Calu3 (cell line): ENCODE measurements at regions not wholly inside any gene's neighbourhood (a gene's known extent, or its start where the extent isn't known, plus 50 kb on each side); places are given as distances from the start of the nearest gene placed in this dataset.

Source experiments
- BruUV-seq: library from RNA; stranded (reverse); fragments of 400-500 nt; replicated peaks from 2 replicates; lab custom pipeline; 2021; lab: Mats Ljungman, UMichigan
- CTCF ChIA-PET: fragments of 300-600 bp; sonication (Branson Sonifier 250); formaldehyde crosslinking; loops from one replicate; lab custom pipeline; 2022; ENCODE audit warnings: antibody characterized with exemption; lab: Charles Lee
- DNase-seq: peaks from one replicate; pipeline ENCODE4 v3.0.0; 2022
- H3K27ac Mint-ChIP-seq: one replicate; pipeline ENCODE4 v1.8.0; 2022; ENCODE audit warnings: mixed read lengths; ENCODE audit not compliant: unreplicated experiment
- H3K27me3 Mint-ChIP-seq: one replicate; pipeline ENCODE4 v1.8.0; 2022; ENCODE audit warnings: mixed read lengths; ENCODE audit not compliant: unreplicated experiment
- H3K36me3 Mint-ChIP-seq: one replicate; pipeline ENCODE4 v1.8.0; 2022; ENCODE audit warnings: mild to moderate bottlenecking, moderate library complexity, mixed read lengths; ENCODE audit not compliant: insufficient read depth, unreplicated experiment
- H3K4me1 Mint-ChIP-seq: one replicate; pipeline ENCODE4 v1.8.0; 2022; ENCODE audit warnings: mild to moderate bottlenecking, low read depth, mixed read lengths; ENCODE audit not compliant: unreplicated experiment
- H3K4me3 Mint-ChIP-seq: one replicate; pipeline ENCODE4 v1.8.0; 2022; ENCODE audit warnings: mild to moderate bottlenecking, low read depth, moderate library complexity, mixed read lengths; ENCODE audit not compliant: unreplicated experiment
- H3K9me3 Mint-ChIP-seq: one replicate; pipeline ENCODE4 v1.8.0; 2022; ENCODE audit warnings: low read depth, mixed read lengths; ENCODE audit not compliant: unreplicated experiment
- intact Hi-C: fragments of 100-400 bp; cut with micrococcal nuclease; formaldehyde crosslinking; loops from one replicate; pipeline ENCODE4 v1.10.0; 2022; ENCODE audit not compliant: unreplicated experiment
- TF ChIP-seq, protein P1 (sequence below): fragments of 200-600 bp; IDR thresholded peaks from one replicate; pipeline ENCODE4 v1.8.0; 2022; ENCODE audit warnings: antibody characterized with exemption; ENCODE audit not compliant: unreplicated experiment

DNA sequence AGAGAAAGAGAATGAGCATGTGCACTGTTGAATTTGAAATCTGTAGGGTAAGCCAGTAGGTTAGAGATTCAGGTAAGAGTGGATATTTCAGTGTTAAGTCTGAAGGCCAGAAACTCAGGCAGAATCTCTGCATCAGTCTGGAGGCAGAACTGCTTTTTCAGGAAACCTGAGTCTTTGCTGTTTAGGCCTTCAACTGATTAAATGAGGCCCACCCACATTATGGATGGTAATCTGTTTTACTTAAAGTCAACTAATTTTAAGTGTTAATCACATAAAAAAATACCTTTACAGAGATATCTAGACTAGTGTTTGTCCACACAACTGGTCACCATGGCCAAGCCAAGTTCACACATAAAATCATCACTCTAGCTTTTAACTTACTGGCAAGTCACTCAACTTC is 205.0 kb upstream of the DDHD1 start:
- H3K36me3 Mint-ChIP-seq: no peaks in the 10 kb centered on the region
- H3K4me1 Mint-ChIP-seq: no peaks in the 10 kb centered on the region
- CTCF ChIA-PET: no interaction called here
- intact Hi-C loops: no loop called here
- TF ChIP-seq, protein P1, sequence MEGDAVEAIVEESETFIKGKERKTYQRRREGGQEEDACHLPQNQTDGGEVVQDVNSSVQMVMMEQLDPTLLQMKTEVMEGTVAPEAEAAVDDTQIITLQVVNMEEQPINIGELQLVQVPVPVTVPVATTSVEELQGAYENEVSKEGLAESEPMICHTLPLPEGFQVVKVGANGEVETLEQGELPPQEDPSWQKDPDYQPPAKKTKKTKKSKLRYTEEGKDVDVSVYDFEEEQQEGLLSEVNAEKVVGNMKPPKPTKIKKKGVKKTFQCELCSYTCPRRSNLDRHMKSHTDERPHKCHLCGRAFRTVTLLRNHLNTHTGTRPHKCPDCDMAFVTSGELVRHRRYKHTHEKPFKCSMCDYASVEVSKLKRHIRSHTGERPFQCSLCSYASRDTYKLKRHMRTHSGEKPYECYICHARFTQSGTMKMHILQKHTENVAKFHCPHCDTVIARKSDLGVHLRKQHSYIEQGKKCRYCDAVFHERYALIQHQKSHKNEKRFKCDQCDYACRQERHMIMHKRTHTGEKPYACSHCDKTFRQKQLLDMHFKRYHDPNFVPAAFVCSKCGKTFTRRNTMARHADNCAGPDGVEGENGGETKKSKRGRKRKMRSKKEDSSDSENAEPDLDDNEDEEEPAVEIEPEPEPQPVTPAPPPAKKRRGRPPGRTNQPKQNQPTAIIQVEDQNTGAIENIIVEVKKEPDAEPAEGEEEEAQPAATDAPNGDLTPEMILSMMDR: no peak
- no TSS peak for BruUV-seq
- no peak for DNase-seq
- no peak overlapping the region for H3K4me3 Mint-ChIP-seq
- H3K27ac Mint-ChIP-seq: no peak overlapping the region
- no peaks in the 10 kb centered on the region for H3K9me3 Mint-ChIP-seq
- H3K27me3 Mint-ChIP-seq: peaks cover 7% of the 10 kb centered on the region

GRCh38 chr14:53356361-53357150 is 203.4 kb upstream of the DDHD1 start:
- no peak for DNase-seq
- TF ChIP-seq, protein P1: no peak
- CTCF ChIA-PET: interaction anchor here (0.7 kb wide), 1 partner anchor 27 kb away, joined by 3 read pairs; no protein-coding TSS in a partner anchor
- Mint-ChIP-seq H3K9me3 (no peaks in the 10 kb centered on the region), H3K36me3 (no peaks in the 10 kb centered on the region), H3K27ac (no peak overlapping the region), H3K4me1 (no peaks in the 10 kb centered on the region), H3K27me3 (peaks cover 7% of the 10 kb centered on the region), H3K4me3 (no peak overlapping the region)
- BruUV-seq: no TSS peak
- intact Hi-C loops: no loop called here

- CTCF ChIA-PET: no interaction called here
- BruUV-seq: no TSS peak
- no peaks in the 10 kb centered on the region for H3K4me1 Mint-ChIP-seq
- TF ChIP-seq, protein P1: no peak
- intact Hi-C loops: no loop called here
- no peak overlapping the region for H3K27ac Mint-ChIP-seq
- H3K27me3 Mint-ChIP-seq: peaks cover 7% of the 10 kb centered on the region
- no peaks in the 10 kb centered on the region for H3K9me3 Mint-ChIP-seq
- DNase-seq: no peak
- H3K36me3 Mint-ChIP-seq: no peaks in the 10 kb centered on the region
- H3K4me3 Mint-ChIP-seq: no peak overlapping the region
Observed at GRCh38 chr14:53355581-53356112, 202.5 kb upstream of the DDHD1 start.

DNA sequence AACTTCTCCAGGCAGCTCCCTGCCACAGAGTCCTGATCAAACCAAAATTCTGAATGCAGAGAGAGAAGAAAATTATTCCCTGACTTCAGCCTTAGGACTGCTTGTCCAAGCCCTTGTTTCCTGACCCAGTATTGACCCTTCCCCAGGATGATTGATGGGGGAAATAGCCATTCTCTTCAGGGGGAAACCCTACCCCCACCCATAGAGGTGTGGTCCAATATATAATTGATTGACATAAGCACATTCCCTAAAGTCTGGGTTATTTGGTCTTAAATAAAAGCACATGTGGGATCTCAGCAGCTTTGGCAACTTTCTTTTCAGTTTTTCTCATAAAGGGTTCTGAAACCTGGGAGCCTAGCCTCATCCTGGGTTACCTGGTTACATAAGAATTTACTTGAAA is 201.2 kb upstream of the DDHD1 start:
- no peak for DNase-seq
- H3K36me3 Mint-ChIP-seq: no peaks in the 10 kb centered on the region
- H3K27ac Mint-ChIP-seq: no peak overlapping the region
- CTCF ChIA-PET: no interaction called here
- TF ChIP-seq, protein P1: no peak
- no peaks in the 10 kb centered on the region for H3K4me1 Mint-ChIP-seq
- intact Hi-C loops: no loop called here
- H3K4me3 Mint-ChIP-seq: no peak overlapping the region
- no TSS peak for BruUV-seq
- H3K9me3 Mint-ChIP-seq: no peaks in the 10 kb centered on the region
- H3K27me3 Mint-ChIP-seq: no peaks in the 10 kb centered on the region
